ENCODE measurements at regions not wholly inside any gene's neighbourhood (a gene's known extent, or its start where the extent isn't known, plus 50 kb on each side); places are given as distances from the start of the nearest gene placed in this dataset.

DNA sequence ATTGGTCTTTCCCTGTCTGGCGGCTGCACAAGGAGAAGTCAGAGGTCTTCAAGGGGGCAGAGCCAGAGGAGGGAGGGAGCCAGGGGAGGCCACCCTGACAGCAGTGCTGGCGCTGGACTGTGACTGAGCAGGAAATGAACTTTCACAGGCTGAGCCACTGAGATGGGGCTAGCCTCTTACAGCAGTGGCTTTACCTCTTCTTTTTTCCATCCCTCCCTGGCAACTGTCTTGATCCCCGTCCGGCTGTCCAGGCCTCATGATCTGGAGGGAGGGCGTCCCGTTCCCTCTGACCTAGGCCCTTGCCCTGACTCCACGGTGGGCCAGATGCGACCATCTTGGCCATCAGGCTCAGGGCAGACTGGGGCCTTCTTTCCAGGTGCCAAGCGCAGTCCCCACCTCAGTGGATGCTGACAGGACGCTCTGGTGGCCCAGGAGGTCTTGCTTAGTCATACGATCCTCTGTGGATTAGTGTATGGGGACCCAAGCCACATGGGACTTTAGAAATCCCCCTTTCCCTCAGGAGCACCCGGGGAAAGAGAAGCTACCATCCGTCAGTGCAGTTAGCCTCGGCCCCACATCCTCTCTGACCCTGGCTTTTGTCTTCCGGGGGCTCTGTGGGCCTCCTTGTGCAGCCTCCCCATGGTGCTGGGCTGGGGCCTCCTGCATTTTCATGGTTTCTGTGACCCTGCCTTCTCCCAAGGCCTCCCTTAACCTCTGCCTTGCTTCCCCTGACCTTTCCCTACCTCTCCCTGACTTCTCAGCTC is 57.4 kb upstream of the CCDC167 start:
- Histone ChIP-seq H3K9me3 (no peaks in the 10 kb centered on the region), H3K4me3 (no peak overlapping the region), H3K27me3 (peaks cover 0 to 46% of the 10 kb centered on the region in 2 donors), H3K36me3 (no peaks in the 10 kb centered on the region), H3K27ac (no peak overlapping the region), H3K4me1 (no peaks in the 10 kb centered on the region)
- ATAC-seq (no peak), DNase-seq (peak in 1 of 4 donors; percentile 27)
- intact Hi-C loops (cut with DNase I), result no loop called here
- TF ChIP-seq, protein P1, sequence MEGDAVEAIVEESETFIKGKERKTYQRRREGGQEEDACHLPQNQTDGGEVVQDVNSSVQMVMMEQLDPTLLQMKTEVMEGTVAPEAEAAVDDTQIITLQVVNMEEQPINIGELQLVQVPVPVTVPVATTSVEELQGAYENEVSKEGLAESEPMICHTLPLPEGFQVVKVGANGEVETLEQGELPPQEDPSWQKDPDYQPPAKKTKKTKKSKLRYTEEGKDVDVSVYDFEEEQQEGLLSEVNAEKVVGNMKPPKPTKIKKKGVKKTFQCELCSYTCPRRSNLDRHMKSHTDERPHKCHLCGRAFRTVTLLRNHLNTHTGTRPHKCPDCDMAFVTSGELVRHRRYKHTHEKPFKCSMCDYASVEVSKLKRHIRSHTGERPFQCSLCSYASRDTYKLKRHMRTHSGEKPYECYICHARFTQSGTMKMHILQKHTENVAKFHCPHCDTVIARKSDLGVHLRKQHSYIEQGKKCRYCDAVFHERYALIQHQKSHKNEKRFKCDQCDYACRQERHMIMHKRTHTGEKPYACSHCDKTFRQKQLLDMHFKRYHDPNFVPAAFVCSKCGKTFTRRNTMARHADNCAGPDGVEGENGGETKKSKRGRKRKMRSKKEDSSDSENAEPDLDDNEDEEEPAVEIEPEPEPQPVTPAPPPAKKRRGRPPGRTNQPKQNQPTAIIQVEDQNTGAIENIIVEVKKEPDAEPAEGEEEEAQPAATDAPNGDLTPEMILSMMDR (IDR thresholded peaks at IDR 0.05), result no peak

DNA sequence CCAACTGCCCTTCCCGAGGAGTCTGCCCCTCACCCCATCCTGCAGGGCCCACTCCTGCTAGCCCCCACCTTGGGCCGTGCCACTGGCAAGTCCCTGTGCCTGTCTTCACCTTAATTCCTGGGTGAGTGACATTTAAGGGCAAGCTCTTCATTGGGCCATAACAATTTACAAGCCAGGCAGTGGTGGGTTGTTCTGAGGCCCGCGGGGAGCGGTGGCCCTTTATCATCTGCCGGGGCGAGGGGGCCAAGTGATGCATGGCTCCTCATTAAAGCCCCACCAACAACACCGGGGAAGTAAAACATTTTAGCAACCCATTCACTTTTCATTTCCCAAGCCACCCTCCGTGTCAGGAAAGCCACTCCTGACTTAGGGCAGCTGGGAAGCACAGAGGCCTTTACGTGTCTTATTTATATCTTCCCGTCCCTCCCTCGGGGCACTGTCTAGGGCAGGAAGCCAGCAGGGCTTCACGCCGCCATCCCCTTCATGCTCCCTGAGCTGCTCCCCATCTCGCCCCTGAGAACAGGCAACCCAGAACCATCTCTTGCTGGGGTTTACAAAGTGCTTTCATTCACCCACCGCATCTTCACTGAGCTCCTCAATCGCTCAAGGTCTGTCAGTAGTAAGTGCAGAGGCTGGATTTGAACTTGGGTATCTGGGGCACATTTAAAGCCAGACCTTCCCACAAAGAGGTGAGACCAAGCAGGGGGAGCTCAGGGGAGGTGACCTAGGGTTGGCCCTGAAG is 55.5 kb upstream of the CCDC167 start:
- intact Hi-C loops (cut with DNase I), result no loop called here
- ATAC-seq (no peak), DNase-seq (no peak)
- no peaks in the 10 kb centered on the region for H3K36me3 ChIP-seq
- no peaks in the 10 kb centered on the region for H3K4me1 ChIP-seq
- TF ChIP-seq, protein P1 (IDR thresholded peaks at IDR 0.05), result no peak
- H3K27me3 ChIP-seq, result peaks cover 0 to 44% of the 10 kb centered on the region in 2 donors
- H3K27ac ChIP-seq, result no peak overlapping the region
- H3K4me3 ChIP-seq, result no peak overlapping the region
- H3K9me3 ChIP-seq, result no peaks in the 10 kb centered on the region

DNA sequence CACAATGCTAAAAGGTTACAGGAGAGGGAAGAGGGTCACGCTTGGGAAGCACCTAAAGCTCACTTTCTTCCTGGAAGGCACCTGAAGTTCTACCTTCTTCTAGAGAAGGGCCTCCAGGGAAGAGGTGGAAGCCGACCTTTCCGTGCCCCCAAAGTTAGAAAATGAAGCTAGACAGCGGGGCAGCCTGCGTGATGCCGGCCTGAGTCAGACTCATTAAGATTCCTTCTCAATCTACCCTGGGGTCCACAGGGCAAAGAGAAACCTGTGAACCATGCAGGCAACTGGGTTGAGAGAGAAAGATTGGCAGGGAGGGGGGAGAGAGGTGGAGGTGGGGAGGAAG is 54.8 kb upstream of the CCDC167 start:
- no peaks in the 10 kb centered on the region for H3K4me1 ChIP-seq
- intact Hi-C loops (cut with DNase I), result no loop called here
- ATAC-seq (no peak), DNase-seq (no peak)
- H3K4me3 ChIP-seq, result no peak overlapping the region
- H3K9me3 ChIP-seq, result no peaks in the 10 kb centered on the region
- TF ChIP-seq, protein P1 (IDR thresholded peaks at IDR 0.05), result no peak
- H3K27ac ChIP-seq, result no peak overlapping the region
- peaks cover 0 to 40% of the 10 kb centered on the region in 2 donors for H3K27me3 ChIP-seq
- H3K36me3 ChIP-seq, result no peaks in the 10 kb centered on the region

DNA sequence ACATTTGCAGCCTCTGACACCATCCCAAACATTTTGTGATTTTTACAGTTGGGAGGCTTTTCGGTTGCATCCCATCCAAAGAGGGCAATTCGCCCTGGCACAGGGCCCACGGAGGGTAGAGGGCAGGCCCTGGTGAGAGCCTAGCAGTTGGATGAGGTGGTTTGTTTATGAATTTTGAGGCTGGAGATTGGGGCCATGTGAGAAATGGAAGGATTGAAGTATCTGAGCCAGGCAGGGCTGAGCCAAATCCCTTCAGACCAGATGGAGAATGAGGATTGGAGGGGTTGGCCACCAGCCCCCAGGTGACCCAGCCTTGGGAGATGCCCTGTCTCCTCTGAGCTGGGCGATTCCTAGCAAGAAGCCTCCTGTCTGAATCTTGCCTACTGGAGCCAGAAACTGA is 52.6 kb upstream of the CCDC167 start:
- no peak for ATAC-seq
- Histone ChIP-seq H3K4me1 (peaks cover 0 to 3% of the 10 kb centered on the region in 2 donors), H3K4me3 (no peak overlapping the region), H3K27ac (no peak overlapping the region), H3K27me3 (peaks cover 0 to 24% of the 10 kb centered on the region in 2 donors), H3K36me3 (no peaks in the 10 kb centered on the region), H3K9me3 (no peaks in the 10 kb centered on the region)
- TF ChIP-seq, protein P1 (IDR thresholded peaks at IDR 0.05), result no peak
- intact Hi-C loops (cut with DNase I), result no loop called here
- no peak for DNase-seq

DNA sequence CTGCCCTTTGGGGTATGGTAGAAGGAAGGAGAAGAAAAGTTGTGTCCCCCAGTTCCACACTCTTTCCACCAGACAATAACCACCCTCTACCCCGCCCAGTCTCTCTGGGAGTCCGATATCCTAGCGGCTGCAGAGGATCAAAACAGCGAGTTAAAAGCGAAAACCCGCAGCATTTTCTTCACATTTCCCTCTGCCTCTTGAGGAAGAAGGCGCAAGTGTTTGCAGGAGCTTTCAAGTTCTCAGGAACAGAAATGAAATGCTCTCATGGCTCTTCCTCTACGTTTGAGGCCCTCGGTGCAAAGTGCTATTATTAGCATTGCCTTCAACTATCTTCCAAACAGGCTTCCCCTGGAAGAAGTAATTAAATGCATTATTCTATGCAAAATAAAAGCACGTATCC is 52.2 kb upstream of the CCDC167 start:
- Histone ChIP-seq H3K4me1 (peaks cover 0 to 3% of the 10 kb centered on the region in 2 donors), H3K27ac (no peak overlapping the region), H3K4me3 (no peak overlapping the region), H3K9me3 (no peaks in the 10 kb centered on the region), H3K27me3 (peaks cover 0 to 21% of the 10 kb centered on the region in 2 donors), H3K36me3 (no peaks in the 10 kb centered on the region)
- TF ChIP-seq, protein P1 (IDR thresholded peaks at IDR 0.05), result no peak
- ATAC-seq (no peak), DNase-seq (peak in 1 of 4 donors; percentile 19)
- intact Hi-C loops (cut with DNase I), result no loop called here
